ENCODE measurements at regions not wholly inside any gene's neighbourhood (a gene's known extent, or its start where the extent isn't known, plus 50 kb on each side); places are given as distances from the start of the nearest gene placed in this dataset.

DNA sequence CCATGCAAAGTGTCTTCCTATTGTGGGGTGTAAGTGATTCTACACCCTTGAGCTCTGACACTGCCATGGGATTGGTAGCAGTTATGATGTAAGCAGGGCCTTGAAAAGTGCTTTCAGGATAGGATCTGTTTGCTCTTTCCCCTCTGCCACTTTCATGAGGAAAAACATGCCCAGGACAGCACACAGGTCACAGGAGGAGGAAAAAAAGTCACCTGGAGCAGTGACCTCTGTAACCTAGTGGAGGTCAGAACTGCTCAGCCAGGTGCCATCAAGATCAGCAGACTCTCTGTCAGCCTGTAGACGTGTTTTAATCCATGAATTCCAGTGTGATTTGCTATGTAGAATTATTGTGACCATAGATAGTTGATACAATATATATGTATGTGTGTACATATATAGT is 92.7 kb upstream of the BMP2 start:
- no peaks in the 10 kb centered on the region for H3K4me1 Mint-ChIP-seq
- H3K27ac ChIP-seq (ENCODE audit: low read depth in 1 of 2, low read length in 2 of 2): no peak overlapping the region
- no peak overlapping the region for H3K9ac ChIP-seq (ENCODE audit: insufficient read depth, low read length, poor library complexity, severe bottlenecking)
- H3K36me3 Mint-ChIP-seq: no peaks in the 10 kb centered on the region
- no peak overlapping the region for H3K4me3 Mint-ChIP-seq
- intact Hi-C loops (cut with micrococcal nuclease): no loop called here
- H3K9me3 Mint-ChIP-seq: peaks cover 0 to 5% (median 0%) of the 10 kb centered on the region in 7 donors
- no peak overlapping the region for H3K4me3 ChIP-seq (replicated peaks in 1 of 3; ENCODE audit: low read depth in 2 of 3, low read length in 3 of 3)
- H3K9me3 ChIP-seq (replicated peaks in 1 of 2; ENCODE audit: control insufficient read depth in 1 of 2, insufficient read depth in 1 of 2, low read length in 2 of 2): no peaks in the 10 kb centered on the region
- TF ChIP-seq CTCF (IDR thresholded peaks at IDR 0.05): no peak
- H3K27ac Mint-ChIP-seq: no peak overlapping the region
- peaks cover 9 to 14% of the 10 kb centered on the region in 2 donors for H3K27me3 ChIP-seq (ENCODE audit: control insufficient read depth in 2 of 2, insufficient read depth in 2 of 2, low read length in 2 of 2)
- peaks cover 5 to 16% (median 6%) of the 10 kb centered on the region in 3 donors for H3K27me3 Mint-ChIP-seq (ENCODE audit: low read depth in 3 of 3)
- H3K36me3 ChIP-seq (replicated peaks in 1 of 2; ENCODE audit: control insufficient read depth in 1 of 2, insufficient read depth in 2 of 2, low read length in 2 of 2): no peaks in the 10 kb centered on the region
- WGBS (ENCODE audit: insufficient coverage): no CpG with 5 or more reads among the region's 1 CpG
- no peaks in the 10 kb centered on the region for H4K20me1 ChIP-seq (ENCODE audit: insufficient read depth, low read length)
- H3K79me2 ChIP-seq (ENCODE audit: insufficient read depth, low read length): no peaks in the 10 kb centered on the region
- H2AFZ ChIP-seq (ENCODE audit: insufficient read depth, low read depth, low read length, poor library complexity, severe bottlenecking): no peak overlapping the region
- DNase-seq: no peak
- H3K4me2 ChIP-seq (replicated peaks; ENCODE audit: extremely low read depth, low read length, poor library complexity, severe bottlenecking): no peak overlapping the region
- H3K4me1 ChIP-seq (ENCODE audit: control insufficient read depth in 1 of 2, insufficient read depth in 2 of 2, low read length in 2 of 2): no peaks in the 10 kb centered on the region

DNA sequence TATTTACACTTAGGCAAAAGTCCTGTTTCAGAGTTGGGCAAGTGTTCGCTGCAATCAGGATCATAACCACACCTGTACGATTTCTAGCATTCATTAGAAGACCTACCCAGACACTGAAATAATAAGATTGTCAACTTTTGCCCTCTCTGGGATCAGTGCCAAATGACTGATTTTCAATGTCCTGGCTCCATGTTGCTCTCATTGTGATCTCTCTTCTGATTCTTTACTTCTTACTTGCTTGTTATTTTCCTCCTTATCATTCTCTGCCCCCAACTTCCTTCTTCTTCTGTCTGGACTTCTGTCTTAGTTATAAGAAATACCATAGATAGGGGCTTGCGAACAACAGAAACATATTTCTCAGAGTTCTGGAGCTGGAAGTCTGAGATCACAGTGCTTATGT is 94.4 kb upstream of the BMP2 start:
- H3K36me3 Mint-ChIP-seq: no peaks in the 10 kb centered on the region
- peaks cover 5 to 11% (median 6%) of the 10 kb centered on the region in 3 donors for H3K27me3 Mint-ChIP-seq (ENCODE audit: low read depth in 3 of 3)

More for the DNA sequence above, 94.4 kb upstream of the BMP2 start:
- 88% methylated on average over 2 of the region's 3 CpGs for WGBS (ENCODE audit: insufficient coverage)
- Histone ChIP-seq H3K36me3 (replicated peaks in 1 of 2; ENCODE audit: control insufficient read depth in 1 of 2, insufficient read depth in 2 of 2, low read length in 2 of 2) (no peaks in the 10 kb centered on the region), H3K27ac (ENCODE audit: low read depth in 1 of 2, low read length in 2 of 2) (no peak overlapping the region), H4K20me1 (ENCODE audit: insufficient read depth, low read length) (no peaks in the 10 kb centered on the region), H3K27me3 (ENCODE audit: control insufficient read depth in 2 of 2, insufficient read depth in 2 of 2, low read length in 2 of 2) (peaks cover 11 to 14% of the 10 kb centered on the region in 2 donors), H3K9me3 (replicated peaks in 1 of 2; ENCODE audit: control insufficient read depth in 1 of 2, insufficient read depth in 1 of 2, low read length in 2 of 2) (no peaks in the 10 kb centered on the region), H3K79me2 (ENCODE audit: insufficient read depth, low read length) (no peaks in the 10 kb centered on the region), H3K4me3 (replicated peaks in 1 of 3; ENCODE audit: low read depth in 2 of 3, low read length in 3 of 3) (no peak overlapping the region), H3K4me1 (ENCODE audit: control insufficient read depth in 1 of 2, insufficient read depth in 2 of 2, low read length in 2 of 2) (no peaks in the 10 kb centered on the region), H3K4me2 (replicated peaks; ENCODE audit: extremely low read depth, low read length, poor library complexity, severe bottlenecking) (no peak overlapping the region), H3K9ac (ENCODE audit: insufficient read depth, low read length, poor library complexity, severe bottlenecking) (no peak overlapping the region), H2AFZ (ENCODE audit: insufficient read depth, low read depth, low read length, poor library complexity, severe bottlenecking) (no peak overlapping the region)
- DNase-seq: no peak
- no peak overlapping the region for H3K27ac Mint-ChIP-seq
- no peaks in the 10 kb centered on the region for H3K9me3 Mint-ChIP-seq
- intact Hi-C loops (cut with micrococcal nuclease): no loop called here
- TF ChIP-seq CTCF (IDR thresholded peaks at IDR 0.05): no peak
- no peaks in the 10 kb centered on the region for H3K4me1 Mint-ChIP-seq
- no peak overlapping the region for H3K4me3 Mint-ChIP-seq

All from CD14-positive monocyte (primary cell).